A549 (cell line): ENCODE measurements at regions not wholly inside any gene's neighbourhood (a gene's known extent, or its start where the extent isn't known, plus 50 kb on each side); places are given as distances from the start of the nearest gene placed in this dataset.

Experiments
- CTCF ChIP-seq: fragments of >200 bp; sonication (Bioruptor Twin); formaldehyde crosslinking; IDR thresholded peaks from 3 replicates; pipeline ENCODE4 v1.5.1; 2016
- EHMT2 ChIP-seq: fragments of 200-600 bp; sonication (generic); IDR thresholded peaks from 2 replicates; pipeline ENCODE4 v1.6.1; 2016; ENCODE audit warnings: antibody characterized with exemption, low read depth, mild to moderate bottlenecking, moderate library complexity
- ELK1 ChIP-seq: fragments of 150-350 bp; IDR thresholded peaks from 2 replicates; pipeline ENCODE4 v1.6.1; 2014; ENCODE audit warnings: low read depth, mild to moderate bottlenecking, low read length
- EP300 ChIP-seq, 2 experiments: fragments of >200 bp; sonication (Bioruptor Twin); formaldehyde crosslinking; IDR thresholded peaks; 2 replicates in 1 of 2; 3 replicates in 1 of 2; pipeline ENCODE4 v1.6.1; 2016 to 2017
- HMGXB4 ChIP-seq: fragments of 250-450 bp; sonication (Bioruptor Pico); IDR thresholded peaks from 2 replicates; pipeline ENCODE4 v1.5.0; 2021; ENCODE audit warnings: mild to moderate bottlenecking, moderate library complexity, borderline replicate concordance
- KDM1A ChIP-seq: fragments of 200-600 bp; sonication (generic); IDR thresholded peaks from 2 replicates; pipeline ENCODE4 v1.6.1; 2016; ENCODE audit warnings: low read depth, mild to moderate bottlenecking
- MAX ChIP-seq: IDR thresholded peaks from 2 replicates; pipeline ENCODE4 v1.6.1; 2012
- MYC ChIP-seq: IDR thresholded peaks from 2 replicates; pipeline ENCODE4 v1.6.1; 2012; ENCODE audit warnings: mild to moderate bottlenecking, inconsistent platforms, low read length, improper control_type of control experiment, borderline replicate concordance
- POLR2A ChIP-seq: IDR thresholded peaks from 2 replicates; pipeline ENCODE4 v1.6.1; 2012; ENCODE audit warnings: mild to moderate bottlenecking, low read length
- POLR2AphosphoS2 ChIP-seq: conservative IDR thresholded peaks from 2 replicates; pipeline ENCODE4 v1.6.1; 2012; ENCODE audit warnings: low read length, improper control_type of control experiment, inconsistent platforms
- REST ChIP-seq: fragments of 200-600 bp; sonication (generic); IDR thresholded peaks from 2 replicates; pipeline ENCODE4 v1.6.1; 2016; ENCODE audit warnings: antibody characterized with exemption, mild to moderate bottlenecking, moderate library complexity
- RFX5 ChIP-seq: fragments of 450-650 bp; IDR thresholded peaks from 2 replicates; pipeline ENCODE4 v1.7.1; 2014; ENCODE audit warnings: antibody characterized with exemption, mild to moderate bottlenecking, moderate library complexity
- TP53 ChIP-seq: fragments of 250-450 bp; sonication (Bioruptor Pico); IDR thresholded peaks from 2 replicates; pipeline ENCODE4 v1.5.0; 2021; ENCODE audit warnings: mild to moderate bottlenecking, moderate library complexity

- TF ChIP-seq POLR2AphosphoS2 (no peak), REST (no peak), CTCF (no peak), MAX (no peak), EHMT2 (no peak), RFX5 (no peak), KDM1A (no peak), ELK1 (no peak), EP300 (IDR thresholded peaks at IDR 0.05) (no peak), POLR2A (no peak), MYC (no peak), TP53 (no peak), HMGXB4 (CRISPR knock-in tag) (no peak)
These were observed 180.7 kb downstream of the ETS2 start for GRCh38 chr21:38986406-38986805.
